Fibroblast of skin of abdomen (primary cell): ENCODE measurements at regions not wholly inside any gene's neighbourhood (a gene's known extent, or its start where the extent isn't known, plus 50 kb on each side); places are given as distances from the start of the nearest gene placed in this dataset.

Experiments
- DNase-seq: peaks from one replicate; pipeline ENCODE4 v3.0.0-alpha.2; 2013

GRCh38 chr7:118298771-118299170, 74.3 kb downstream of the ANKRD7 start:
- no peak for DNase-seq

GRCh38 chr7:118300177-118300576, 75.7 kb downstream of the ANKRD7 start:
- no peak for DNase-seq

GRCh38 chr7:118304100-118304499, 79.6 kb downstream of the ANKRD7 start:
- no peak for DNase-seq

GRCh38 chr7:118305671-118306070, 81.2 kb downstream of the ANKRD7 start:
- DNase-seq = no peak

- no peak for DNase-seq
Measured at GRCh38 chr7:118306771-118307170, 82.3 kb downstream of the ANKRD7 start.

- DNase-seq = peak; percentile 2
Measured at GRCh38 chr7:118311121-118311836, 86.8 kb downstream of the ANKRD7 start.

- no peak for DNase-seq
Measured at GRCh38 chr7:118312051-118312450, 87.5 kb downstream of the ANKRD7 start.

- no peak for DNase-seq
Measured at GRCh38 chr7:118312966-118313365, 88.5 kb downstream of the ANKRD7 start.

- no peak for DNase-seq
Measured at GRCh38 chr7:118324790-118325449, 100.4 kb downstream of the ANKRD7 start.

GRCh38 chr7:118325450-118325808, 100.9 kb downstream of the ANKRD7 start:
- no peak for DNase-seq

- peak; percentile 20 for DNase-seq
Measured at GRCh38 chr7:118327174-118327573, 102.7 kb downstream of the ANKRD7 start.

- no peak for DNase-seq
Measured at GRCh38 chr7:118328505-118329211, 104.2 kb downstream of the ANKRD7 start.

GRCh38 chr7:118330388-118330787, 105.9 kb downstream of the ANKRD7 start:
- DNase-seq = no peak

- no peak for DNase-seq
Measured at GRCh38 chr7:118346748-118347147, 122.2 kb downstream of the ANKRD7 start.

GRCh38 chr7:118349604-118350003, 125.1 kb downstream of the ANKRD7 start:
- DNase-seq = no peak

- DNase-seq = no peak
Measured at GRCh38 chr7:118350260-118350659, 125.8 kb downstream of the ANKRD7 start.

- no peak for DNase-seq
Measured at GRCh38 chr7:118352867-118353453, 128.5 kb downstream of the ANKRD7 start.

- no peak for DNase-seq
Measured at GRCh38 chr7:118366363-118366762, 141.9 kb downstream of the ANKRD7 start.

GRCh38 chr7:118368958-118369357, 144.5 kb downstream of the ANKRD7 start:
- no peak for DNase-seq

- DNase-seq = no peak
Measured at GRCh38 chr7:118369987-118370386, 145.5 kb downstream of the ANKRD7 start.

- DNase-seq = no peak
Measured at GRCh38 chr7:118372530-118372929, 148.0 kb downstream of the ANKRD7 start.

- no peak for DNase-seq
Measured at GRCh38 chr7:118389629-118390028, 165.1 kb downstream of the ANKRD7 start.

- DNase-seq = no peak
Measured at GRCh38 chr7:118404211-118404610, 179.7 kb downstream of the ANKRD7 start.
